Fibroblast of lung (primary cell): ENCODE measurements at regions not wholly inside any gene's neighbourhood (a gene's known extent, or its start where the extent isn't known, plus 50 kb on each side); places are given as distances from the start of the nearest gene placed in this dataset.
A peak's percentile ranks its signal among the peaks of the same experiment; 100 is the strongest.

Source experiments
- DNase-seq, 2 donors: peaks; one replicate each; pipeline versions ENCODE4 v3.0.0 to v3.0.0-alpha.2; 2010; ENCODE audit warnings: low read depth in 2 of 2
- H2AFZ ChIP-seq: 2 replicates; pipeline ENCODE4 v1.5.1; 2012; ENCODE audit warnings: low read length, control low read depth, inconsistent platforms
- H3K27ac ChIP-seq: 2 replicates; pipeline ENCODE4 v1.5.1; 2011; ENCODE audit warnings: low read length, control low read depth; ENCODE audit not compliant: insufficient read depth
- H3K27me3 ChIP-seq: 2 replicates; pipeline ENCODE4 v1.5.1; 2011; ENCODE audit warnings: mild to moderate bottlenecking, low read length; ENCODE audit not compliant: control insufficient read depth, insufficient read depth
- H3K36me3 ChIP-seq: 2 replicates; pipeline ENCODE4 v1.5.1; 2011; ENCODE audit warnings: low read length; ENCODE audit not compliant: control insufficient read depth, insufficient read depth
- H3K4me1 ChIP-seq: 2 replicates; pipeline ENCODE4 v1.5.1; 2011; ENCODE audit warnings: low read length; ENCODE audit not compliant: control insufficient read depth, insufficient read depth; ENCODE audit errors: extremely low read depth
- H3K4me2 ChIP-seq: 2 replicates; pipeline ENCODE4 v1.5.1; 2011; ENCODE audit warnings: low read length, control low read depth; ENCODE audit not compliant: insufficient read depth; ENCODE audit errors: extremely low read depth
- H3K4me3 ChIP-seq, 4 experiments: fragments of 200-600 bp in 1 of 4; sonication (generic) in 1 of 4; replicated peaks in 1 of 4; 2 replicates each; pipeline ENCODE4 v1.5.1; 2011 to 2016; ENCODE audit warnings: low read length in 4 of 4, low read depth in 3 of 4, mild to moderate bottlenecking in 3 of 4, control low read depth in 2 of 4, inconsistent platforms in 1 of 4, mixed read lengths in 1 of 4; ENCODE audit not compliant: insufficient read depth in 1 of 4; ENCODE audit errors: control extremely low read depth in 1 of 4
- H3K79me2 ChIP-seq: 2 replicates; pipeline ENCODE4 v1.5.1; 2012; ENCODE audit warnings: mild to moderate bottlenecking, low read length, inconsistent platforms; ENCODE audit not compliant: control insufficient read depth, insufficient read depth
- H3K9ac ChIP-seq: 2 replicates; pipeline ENCODE4 v1.5.1; 2011; ENCODE audit warnings: mild to moderate bottlenecking, low read length, control low read depth; ENCODE audit not compliant: insufficient read depth
- H3K9me3 ChIP-seq: 2 replicates; pipeline ENCODE4 v1.5.1; 2012; ENCODE audit warnings: low read depth, low read length; ENCODE audit not compliant: control insufficient read depth, insufficient read depth
- H4K20me1 ChIP-seq: 2 replicates; pipeline ENCODE4 v1.5.1; 2011; ENCODE audit warnings: low read length; ENCODE audit not compliant: control insufficient read depth, insufficient read depth; ENCODE audit errors: extremely low read depth
- EZH2 ChIP-seq: IDR thresholded peaks from 2 replicates; pipeline ENCODE4 v1.5.1; 2012; ENCODE audit warnings: low read length, control low read depth, mild to moderate bottlenecking; ENCODE audit errors: missing control alignments
- TF ChIP-seq, protein P1 (sequence below), 2 donors: IDR thresholded peaks in 1 of 2; conservative IDR thresholded peaks in 1 of 2; 1 replicate in 1 of 2; 2 replicates in 1 of 2; pipeline ENCODE4 v1.5.1; 2011 to 2012; ENCODE audit warnings: low read length in 2 of 2, control low read depth in 1 of 2, inconsistent platforms in 1 of 2, low read depth in 1 of 2, mild to moderate bottlenecking in 1 of 2

DNA sequence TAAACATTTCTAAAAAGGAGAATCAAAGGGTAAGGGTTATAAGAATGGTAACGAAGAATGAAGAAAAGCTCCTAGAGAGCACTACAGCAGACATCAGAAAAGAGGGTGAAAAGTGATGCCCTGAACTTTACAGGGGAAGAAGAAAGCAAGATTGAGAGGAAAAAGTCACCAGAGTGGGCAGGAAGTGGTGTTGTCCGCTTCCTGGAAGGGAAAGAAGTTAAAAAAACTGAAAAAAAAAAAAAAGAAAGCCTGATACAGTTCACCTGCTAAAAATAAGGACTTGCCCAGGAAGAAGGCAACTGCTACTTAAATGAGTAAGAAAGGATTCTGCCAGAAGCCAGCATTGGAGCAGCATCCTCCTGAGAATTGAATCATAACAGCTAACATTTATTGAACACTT is 330.1 kb upstream of the PHF14 start:
- Histone ChIP-seq H3K27ac (no peak overlapping the region), H3K4me2 (no peak overlapping the region), H3K79me2 (no peaks in the 10 kb centered on the region), H3K4me3 (no peak overlapping the region), H2AFZ (no peak overlapping the region), H3K9me3 (no peaks in the 10 kb centered on the region), H4K20me1 (no peaks in the 10 kb centered on the region), H3K4me1 (no peaks in the 10 kb centered on the region), H3K27me3 (no peaks in the 10 kb centered on the region), H3K9ac (no peak overlapping the region), H3K36me3 (no peaks in the 10 kb centered on the region)
- DNase-seq = no peak
- TF ChIP-seq, protein P1, sequence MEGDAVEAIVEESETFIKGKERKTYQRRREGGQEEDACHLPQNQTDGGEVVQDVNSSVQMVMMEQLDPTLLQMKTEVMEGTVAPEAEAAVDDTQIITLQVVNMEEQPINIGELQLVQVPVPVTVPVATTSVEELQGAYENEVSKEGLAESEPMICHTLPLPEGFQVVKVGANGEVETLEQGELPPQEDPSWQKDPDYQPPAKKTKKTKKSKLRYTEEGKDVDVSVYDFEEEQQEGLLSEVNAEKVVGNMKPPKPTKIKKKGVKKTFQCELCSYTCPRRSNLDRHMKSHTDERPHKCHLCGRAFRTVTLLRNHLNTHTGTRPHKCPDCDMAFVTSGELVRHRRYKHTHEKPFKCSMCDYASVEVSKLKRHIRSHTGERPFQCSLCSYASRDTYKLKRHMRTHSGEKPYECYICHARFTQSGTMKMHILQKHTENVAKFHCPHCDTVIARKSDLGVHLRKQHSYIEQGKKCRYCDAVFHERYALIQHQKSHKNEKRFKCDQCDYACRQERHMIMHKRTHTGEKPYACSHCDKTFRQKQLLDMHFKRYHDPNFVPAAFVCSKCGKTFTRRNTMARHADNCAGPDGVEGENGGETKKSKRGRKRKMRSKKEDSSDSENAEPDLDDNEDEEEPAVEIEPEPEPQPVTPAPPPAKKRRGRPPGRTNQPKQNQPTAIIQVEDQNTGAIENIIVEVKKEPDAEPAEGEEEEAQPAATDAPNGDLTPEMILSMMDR (conservative IDR thresholded peaks at IDR 0.05 in 1 of 2, IDR thresholded peaks at IDR 0.05 in 1 of 2; ENCODE audit: low read depth in 1 of 2, low read length in 2 of 2) = no peak
- TF ChIP-seq EZH2 = no peak

DNA sequence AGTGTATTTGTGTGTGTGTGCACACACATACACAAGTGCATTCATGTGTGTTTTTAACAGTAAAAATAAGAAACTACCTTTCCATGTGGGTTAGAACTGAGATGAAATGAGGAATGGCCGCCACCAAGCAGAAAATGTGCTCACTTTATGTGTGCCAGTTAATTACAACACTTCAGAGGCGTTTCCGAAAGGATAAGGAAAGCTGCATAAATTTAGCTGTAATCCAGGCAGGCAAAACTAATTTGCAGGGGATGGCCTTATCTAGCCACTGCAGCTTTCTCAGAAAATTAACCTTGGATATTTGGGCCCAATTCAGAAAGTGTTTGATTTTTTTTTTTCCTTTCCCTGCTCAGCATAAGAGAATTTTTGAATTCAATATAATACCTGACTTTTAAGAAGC is 328.8 kb upstream of the PHF14 start:
- H3K27ac ChIP-seq = no peak overlapping the region
- no peak overlapping the region for H2AFZ ChIP-seq
- TF ChIP-seq, protein P1 (conservative IDR thresholded peaks at IDR 0.05 in 1 of 2, IDR thresholded peaks at IDR 0.05 in 1 of 2; ENCODE audit: low read depth in 1 of 2, low read length in 2 of 2) = no peak
- TF ChIP-seq EZH2 = no peak
- no peaks in the 10 kb centered on the region for H4K20me1 ChIP-seq
- no peak overlapping the region for H3K9ac ChIP-seq
- H3K27me3 ChIP-seq = no peaks in the 10 kb centered on the region
- H3K36me3 ChIP-seq = no peaks in the 10 kb centered on the region
- no peak overlapping the region for H3K4me2 ChIP-seq
- H3K79me2 ChIP-seq = no peaks in the 10 kb centered on the region
- no peaks in the 10 kb centered on the region for H3K4me1 ChIP-seq
- no peaks in the 10 kb centered on the region for H3K9me3 ChIP-seq
- no peak overlapping the region for H3K4me3 ChIP-seq
- no peak for DNase-seq

DNA sequence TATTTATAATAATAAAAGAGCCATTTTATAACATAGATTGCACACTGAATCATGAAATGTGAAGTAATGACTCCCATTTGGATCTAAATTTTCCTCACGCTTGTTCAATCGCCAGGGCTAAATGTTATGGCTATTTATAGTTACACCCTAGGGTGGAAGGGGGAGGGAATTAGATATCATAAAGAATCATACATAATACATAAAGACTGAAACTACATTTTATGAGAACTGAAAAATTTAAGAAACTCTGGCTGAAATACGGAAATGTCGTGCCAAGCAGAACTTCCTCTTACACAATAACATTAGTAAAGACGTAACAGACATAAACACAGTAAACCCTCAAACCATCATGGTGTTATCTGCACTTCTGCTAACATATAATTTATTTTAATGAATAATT is 327.5 kb upstream of the PHF14 start:
- Histone ChIP-seq H3K4me1 (no peaks in the 10 kb centered on the region), H3K36me3 (no peaks in the 10 kb centered on the region), H3K4me3 (no peak overlapping the region), H3K9me3 (no peaks in the 10 kb centered on the region), H3K79me2 (no peaks in the 10 kb centered on the region), H2AFZ (no peak overlapping the region), H3K4me2 (no peak overlapping the region), H3K27me3 (no peaks in the 10 kb centered on the region), H4K20me1 (no peaks in the 10 kb centered on the region), H3K9ac (no peak overlapping the region), H3K27ac (no peak overlapping the region)
- peak in 1 of 2 donors; percentile 12 for DNase-seq
- TF ChIP-seq, protein P1 (conservative IDR thresholded peaks at IDR 0.05 in 1 of 2, IDR thresholded peaks at IDR 0.05 in 1 of 2; ENCODE audit: low read depth in 1 of 2, low read length in 2 of 2) = no peak
- no peak for TF ChIP-seq EZH2
